Stomach smooth muscle (tissue), 2 donors: ENCODE measurements at regions not wholly inside any gene's neighbourhood (a gene's known extent, or its start where the extent isn't known, plus 50 kb on each side); places are given as distances from the start of the nearest gene placed in this dataset.

Experiments used
- H3K27ac ChIP-seq: one replicate; pipeline ENCODE4 v1.7.0; 2013; ENCODE audit warnings: mild to moderate bottlenecking, low read length, inconsistent platforms
- H3K27me3 ChIP-seq, 2 donors: one replicate each; pipeline ENCODE4 v1.7.0; 2013; ENCODE audit warnings: low read length in 2 of 2; ENCODE audit not compliant: insufficient read depth in 2 of 2, control insufficient read depth in 1 of 2
- H3K36me3 ChIP-seq, 2 donors: one replicate each; pipeline ENCODE4 v1.7.0; 2013; ENCODE audit warnings: low read length in 2 of 2; ENCODE audit not compliant: control insufficient read depth in 2 of 2, insufficient read depth in 2 of 2
- H3K4me1 ChIP-seq: one replicate; pipeline ENCODE4 v1.7.0; 2013; ENCODE audit warnings: low read length; ENCODE audit not compliant: control insufficient read depth, insufficient read depth
- H3K4me3 ChIP-seq, 2 donors: one replicate each; pipeline ENCODE4 v1.7.0; 2013; ENCODE audit warnings: low read length in 2 of 2
- H3K9ac ChIP-seq, 2 donors: one replicate each; pipeline ENCODE4 v1.7.0; 2013; ENCODE audit warnings: low read length in 2 of 2, mild to moderate bottlenecking in 1 of 2
- H3K9me3 ChIP-seq, 2 donors: one replicate each; pipeline ENCODE4 v1.7.0; 2013; ENCODE audit warnings: low read length in 2 of 2; ENCODE audit not compliant: control insufficient read depth in 2 of 2
- donor health status: healthy.
- donor health status: Pancreatic carcinoma.

DNA sequence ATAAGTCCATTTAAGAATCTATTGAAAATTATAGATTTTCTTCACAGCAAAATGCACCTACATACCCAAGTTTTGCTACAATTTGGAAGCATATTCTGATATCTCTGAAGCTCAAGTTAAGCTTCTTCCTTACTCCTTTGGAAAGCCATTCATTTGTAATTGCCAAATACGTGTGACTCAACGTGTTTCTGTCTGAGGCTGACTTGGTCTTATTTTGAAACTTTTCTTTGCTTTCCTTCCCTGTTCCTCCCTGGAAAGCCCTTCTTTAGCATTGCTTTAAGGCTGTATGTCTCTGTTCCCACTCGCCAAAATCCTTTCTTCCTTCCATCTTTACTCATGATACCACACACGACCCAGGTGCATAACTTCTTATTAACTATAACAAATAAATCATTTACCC lies 232.0 kb downstream of the ZBBX start:
- H3K27ac ChIP-seq = no peak overlapping the region
- no peak overlapping the region for H3K4me3 ChIP-seq
- no peak overlapping the region for H3K9ac ChIP-seq
- H3K36me3 ChIP-seq = no peaks in the 10 kb centered on the region
- H3K4me1 ChIP-seq = no peaks in the 10 kb centered on the region
- no peaks in the 10 kb centered on the region for H3K27me3 ChIP-seq
- no peaks in the 10 kb centered on the region for H3K9me3 ChIP-seq

DNA sequence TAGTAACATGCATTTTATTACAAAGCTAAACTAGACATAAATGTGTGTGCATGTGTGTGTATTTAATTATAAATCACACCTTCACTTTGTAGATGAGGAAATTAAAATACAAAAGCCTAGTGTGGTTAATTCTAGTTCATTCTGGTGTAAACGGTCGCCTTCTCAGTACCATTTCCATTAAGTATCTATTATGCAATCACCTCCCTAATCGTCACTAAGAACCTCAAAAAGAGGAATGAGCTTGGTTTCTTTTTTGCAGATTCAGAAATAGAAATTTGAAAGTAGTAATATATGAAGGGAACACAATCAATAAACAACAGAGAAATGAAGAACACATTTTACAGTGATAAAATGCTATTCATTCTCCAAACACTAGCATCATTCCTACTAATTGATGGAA lies 233.2 kb downstream of the ZBBX start:
- no peak overlapping the region for H3K9ac ChIP-seq
- H3K9me3 ChIP-seq = no peaks in the 10 kb centered on the region
- no peak overlapping the region for H3K4me3 ChIP-seq
- H3K27me3 ChIP-seq = no peaks in the 10 kb centered on the region
- H3K36me3 ChIP-seq = no peaks in the 10 kb centered on the region
- H3K27ac ChIP-seq = no peak overlapping the region
- H3K4me1 ChIP-seq = no peaks in the 10 kb centered on the region

DNA sequence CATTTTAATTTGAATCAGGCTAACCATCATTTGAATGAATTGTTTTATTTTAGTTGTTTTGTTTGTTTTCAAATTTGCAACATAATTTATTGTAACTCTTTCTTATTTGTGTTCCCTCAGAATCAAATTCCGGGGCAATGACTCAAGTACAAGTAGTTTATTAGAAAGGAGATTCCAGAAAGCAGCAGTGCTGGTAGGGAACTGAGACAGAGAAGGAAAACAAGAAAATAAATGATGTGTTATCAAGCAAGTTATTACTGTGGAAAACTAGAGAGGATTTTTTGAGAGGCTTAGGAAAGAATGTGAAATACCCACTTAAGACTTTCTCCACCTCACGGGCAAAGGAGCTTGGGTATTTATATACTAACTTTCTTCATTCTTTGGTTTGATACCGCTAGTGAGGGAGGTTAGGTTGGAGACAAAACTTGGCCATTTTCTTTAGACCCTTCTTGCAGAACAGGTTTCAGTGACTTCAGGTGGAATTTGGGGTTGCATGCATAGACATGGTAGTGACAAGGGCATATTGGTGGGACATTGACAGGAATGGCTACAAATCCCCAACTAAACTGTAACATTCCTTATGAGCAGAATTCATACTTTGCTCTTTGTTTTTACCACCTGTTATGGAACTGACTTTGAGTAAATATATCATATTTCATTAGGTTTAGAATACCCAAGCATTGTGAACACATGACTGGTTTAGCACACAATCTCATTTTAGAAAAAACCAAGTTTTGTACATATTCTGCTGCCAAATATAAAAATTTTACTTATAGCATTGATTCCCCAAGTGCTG lies 254.3 kb downstream of the ZBBX start:
- no peaks in the 10 kb centered on the region for H3K36me3 ChIP-seq
- no peaks in the 10 kb centered on the region for H3K9me3 ChIP-seq
- H3K4me3 ChIP-seq = no peak overlapping the region
- H3K4me1 ChIP-seq = no peaks in the 10 kb centered on the region
- no peak overlapping the region for H3K9ac ChIP-seq
- H3K27ac ChIP-seq = no peak overlapping the region
- no peaks in the 10 kb centered on the region for H3K27me3 ChIP-seq

DNA sequence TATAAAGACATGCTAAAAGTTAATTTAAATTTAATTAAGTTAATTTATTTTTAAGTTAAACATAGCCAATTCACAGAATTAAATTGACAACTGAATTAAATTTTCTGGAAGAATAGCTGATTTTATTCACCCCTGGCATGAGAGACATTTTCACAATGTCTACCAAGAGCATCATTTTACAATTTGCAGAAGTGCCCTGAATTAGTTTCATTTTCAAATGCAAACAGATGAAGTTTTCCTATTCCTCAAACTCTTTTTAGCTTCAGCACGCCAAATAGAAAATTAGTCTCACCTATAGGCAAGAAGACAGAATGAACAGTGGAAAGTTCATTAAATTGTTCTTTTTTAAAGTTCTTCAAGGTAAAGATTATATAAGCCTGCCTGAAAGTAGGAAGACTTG lies 259.3 kb downstream of the ZBBX start:
- H3K27me3 ChIP-seq = no peaks in the 10 kb centered on the region
- no peak overlapping the region for H3K27ac ChIP-seq
- no peak overlapping the region for H3K4me3 ChIP-seq
- H3K36me3 ChIP-seq = no peaks in the 10 kb centered on the region
- H3K9me3 ChIP-seq = no peaks in the 10 kb centered on the region
- no peaks in the 10 kb centered on the region for H3K4me1 ChIP-seq
- no peak overlapping the region for H3K9ac ChIP-seq

DNA sequence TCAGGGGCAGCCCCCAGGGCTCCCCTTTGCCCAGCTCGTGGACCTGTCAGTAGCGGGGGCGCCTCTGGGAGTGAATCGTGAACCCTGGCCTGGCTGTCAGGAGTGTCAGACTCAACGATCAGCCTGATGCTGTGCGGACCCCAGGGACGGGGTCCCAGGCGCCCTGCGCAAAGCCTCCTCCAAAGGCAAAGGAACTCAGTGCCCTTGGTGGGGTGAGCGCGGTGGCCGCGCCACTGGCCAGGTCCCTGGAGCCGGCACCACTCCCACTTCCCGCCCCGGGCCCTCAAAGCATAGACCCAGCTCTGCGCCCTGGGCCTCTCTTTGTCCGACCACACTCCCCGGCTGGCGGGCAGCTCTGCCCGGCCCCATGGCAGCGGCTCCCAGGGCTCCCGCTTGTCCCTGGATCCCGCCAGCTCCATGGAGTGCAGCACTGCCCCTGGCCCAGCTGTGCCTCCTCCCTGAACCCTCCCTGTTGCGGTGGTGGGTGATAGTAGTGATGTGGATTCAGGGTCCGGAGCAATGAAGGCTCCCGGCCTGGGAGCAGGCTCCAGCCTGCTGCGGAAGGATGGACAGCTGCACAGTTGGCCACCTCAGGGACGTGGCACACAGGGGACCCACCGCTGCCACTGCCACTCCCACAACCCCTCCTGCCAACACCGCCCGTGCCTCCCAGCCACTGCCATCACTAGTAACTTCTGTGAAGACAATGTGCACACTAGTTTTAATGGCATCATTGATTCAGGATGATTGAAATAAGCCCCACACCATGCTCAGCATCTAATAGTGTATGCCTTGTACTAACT lies 263.8 kb downstream of the ZBBX start:
- H3K4me3 ChIP-seq = no peak overlapping the region
- H3K27me3 ChIP-seq = no peaks in the 10 kb centered on the region
- H3K4me1 ChIP-seq = no peaks in the 10 kb centered on the region
- H3K9ac ChIP-seq = no peak overlapping the region
- H3K36me3 ChIP-seq = no peaks in the 10 kb centered on the region
- no peak overlapping the region for H3K27ac ChIP-seq
- H3K9me3 ChIP-seq = no peaks in the 10 kb centered on the region

DNA sequence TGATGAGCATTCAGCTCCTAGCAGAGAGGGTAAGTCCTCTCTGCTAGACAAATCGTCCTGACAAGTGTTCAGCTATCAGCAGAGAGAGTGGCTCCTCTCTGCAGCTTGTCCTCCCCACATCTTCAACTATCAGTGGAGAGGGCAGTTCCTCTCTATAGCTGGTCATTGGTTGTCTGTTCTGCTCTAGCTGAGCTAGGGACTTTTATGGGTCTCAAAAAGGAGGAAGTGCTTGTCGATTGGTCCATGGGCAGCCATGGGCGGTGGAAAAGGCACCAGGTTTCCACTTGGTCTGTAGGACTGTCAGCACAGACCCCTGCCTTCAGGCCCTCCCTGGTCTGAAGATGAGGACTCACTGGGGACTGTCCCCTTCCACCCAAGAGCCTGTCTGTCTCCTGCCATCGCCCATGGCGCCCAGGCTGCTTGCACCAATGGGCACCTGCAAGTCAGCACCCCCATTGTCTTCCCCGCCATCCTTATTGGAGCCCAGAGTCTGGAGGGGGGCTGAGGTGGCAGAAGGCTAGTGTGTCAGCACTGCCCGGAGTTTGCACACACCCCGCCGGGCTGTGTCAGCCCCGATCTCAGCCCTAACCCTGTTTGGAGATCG lies 264.7 kb downstream of the ZBBX start:
- H3K9me3 ChIP-seq = no peaks in the 10 kb centered on the region
- H3K4me3 ChIP-seq = no peak overlapping the region
- H3K4me1 ChIP-seq = no peaks in the 10 kb centered on the region
- no peaks in the 10 kb centered on the region for H3K36me3 ChIP-seq
- H3K27ac ChIP-seq = no peak overlapping the region
- H3K27me3 ChIP-seq = no peaks in the 10 kb centered on the region
- H3K9ac ChIP-seq = no peak overlapping the region

DNA sequence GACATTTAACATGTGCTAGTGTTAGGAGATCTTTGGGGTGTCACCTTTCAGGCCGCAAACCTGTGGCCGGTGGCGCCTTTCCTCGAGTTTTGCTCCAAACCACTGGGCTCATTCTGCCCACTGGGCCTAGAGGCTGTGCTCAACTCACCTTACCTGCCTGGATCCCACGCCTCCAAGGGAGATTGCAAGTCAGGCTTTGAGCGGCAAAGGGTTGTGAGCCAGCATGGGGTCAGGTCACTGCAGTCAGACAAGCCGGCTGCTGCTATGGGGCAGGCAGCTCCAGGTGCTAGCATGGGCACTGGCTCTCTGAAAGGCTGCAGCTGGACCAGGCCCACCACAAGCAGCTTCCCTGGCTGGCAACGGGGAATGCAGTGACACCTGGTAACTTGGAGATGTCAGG lies 265.5 kb downstream of the ZBBX start:
- no peak overlapping the region for H3K4me3 ChIP-seq
- H3K27me3 ChIP-seq = no peaks in the 10 kb centered on the region
- no peaks in the 10 kb centered on the region for H3K9me3 ChIP-seq
- H3K27ac ChIP-seq = no peak overlapping the region
- H3K36me3 ChIP-seq = no peaks in the 10 kb centered on the region
- H3K9ac ChIP-seq = no peak overlapping the region
- no peaks in the 10 kb centered on the region for H3K4me1 ChIP-seq

DNA sequence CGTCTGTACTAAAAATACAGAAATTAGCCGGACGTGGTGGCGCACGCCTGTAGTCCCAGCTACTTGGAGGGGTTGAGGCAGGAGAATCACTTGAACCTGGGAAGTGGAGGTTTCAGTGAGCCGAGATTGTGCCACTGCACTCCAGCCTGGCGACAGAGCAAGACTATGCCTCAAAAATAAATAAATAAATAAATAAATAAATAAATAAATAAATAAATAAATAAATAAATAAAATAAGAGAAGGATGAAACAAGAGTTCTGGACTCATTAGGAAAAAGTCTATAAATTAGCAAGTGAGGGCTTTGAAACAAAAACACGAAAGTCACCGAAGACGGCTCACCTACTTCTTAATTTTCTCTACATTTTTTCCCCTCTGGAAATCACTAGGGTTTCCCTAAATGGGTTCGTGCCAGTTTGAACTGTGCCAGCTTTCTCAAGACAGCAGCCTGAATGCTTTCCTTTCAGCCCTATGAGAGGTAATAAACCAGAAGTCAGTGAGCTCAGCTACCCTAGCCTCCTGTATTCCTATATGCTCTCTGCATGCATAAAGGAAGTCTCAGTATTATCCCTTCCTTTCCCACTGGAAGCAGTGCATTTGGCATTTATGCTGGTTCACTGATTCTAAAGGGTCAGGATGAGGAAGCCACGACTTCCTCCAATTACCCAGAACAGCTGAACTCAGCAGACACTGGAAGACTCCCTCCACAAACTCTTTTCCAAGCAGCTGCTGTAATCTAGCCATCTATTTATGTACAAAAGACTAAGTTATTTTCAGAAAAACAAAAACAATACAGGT lies 266.9 kb downstream of the ZBBX start:
- H3K4me3 ChIP-seq = no peak overlapping the region
- H3K27me3 ChIP-seq = no peaks in the 10 kb centered on the region

DNA sequence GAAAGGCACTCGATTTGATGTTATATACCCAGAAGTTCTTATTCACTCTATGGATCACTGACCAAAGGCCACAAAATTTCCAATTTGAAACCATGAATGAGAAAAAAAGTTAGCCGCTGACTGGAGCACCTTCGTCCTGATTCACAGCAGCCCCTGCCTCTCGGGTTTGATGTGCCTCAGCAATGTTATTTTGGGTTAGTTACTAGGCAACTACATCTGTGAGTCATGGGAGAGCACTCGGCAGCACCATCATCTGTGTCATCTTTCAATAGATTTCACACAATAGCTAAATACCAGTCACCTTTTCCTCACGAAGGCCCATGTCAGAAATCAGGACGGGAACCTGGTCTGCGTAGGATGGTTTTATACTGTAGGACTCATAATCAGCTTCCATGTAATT lies 269.2 kb downstream of the ZBBX start:
- no peaks in the 10 kb centered on the region for H3K36me3 ChIP-seq
- H3K27ac ChIP-seq = no peak overlapping the region
- H3K27me3 ChIP-seq = no peaks in the 10 kb centered on the region
- H3K9me3 ChIP-seq = no peaks in the 10 kb centered on the region
- no peak overlapping the region for H3K4me3 ChIP-seq
- H3K9ac ChIP-seq = no peak overlapping the region
- H3K4me1 ChIP-seq = no peaks in the 10 kb centered on the region

More for the DNA sequence above, 266.9 kb downstream of the ZBBX start:
- Histone ChIP-seq H3K9ac (no peak overlapping the region), H3K9me3 (no peaks in the 10 kb centered on the region), H3K4me1 (no peaks in the 10 kb centered on the region), H3K27ac (no peak overlapping the region), H3K36me3 (no peaks in the 10 kb centered on the region)

DNA sequence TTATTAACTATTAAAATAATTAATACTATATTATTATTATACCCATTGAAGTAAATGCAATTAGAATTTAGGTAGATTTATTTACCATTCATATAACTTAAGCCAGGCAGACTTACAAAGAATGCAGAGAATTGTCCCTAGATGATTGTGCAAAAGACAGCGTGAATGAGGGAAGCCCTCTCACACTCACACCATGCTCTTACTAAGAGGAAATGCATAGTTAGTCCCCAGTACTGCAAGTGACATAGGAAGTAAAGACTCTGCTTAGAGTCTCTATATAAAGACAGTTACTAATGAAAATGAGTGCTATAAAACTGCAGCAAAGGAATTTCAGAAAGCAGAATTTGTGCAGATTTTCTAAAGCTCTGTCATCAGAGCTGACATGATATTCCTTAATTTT lies 270.4 kb downstream of the ZBBX start:
- Histone ChIP-seq H3K27ac (no peak overlapping the region), H3K4me1 (no peaks in the 10 kb centered on the region), H3K36me3 (no peaks in the 10 kb centered on the region), H3K4me3 (no peak overlapping the region), H3K27me3 (no peaks in the 10 kb centered on the region), H3K9ac (no peak overlapping the region), H3K9me3 (no peaks in the 10 kb centered on the region)
